SK-N-SH (cell line): ENCODE measurements at regions not wholly inside any gene's neighbourhood (a gene's known extent, or its start where the extent isn't known, plus 50 kb on each side); places are given as distances from the start of the nearest gene placed in this dataset.

ENCODE experiments used
- CTCF ChIA-PET: fragments of 300-600, 350-600 bp; formaldehyde crosslinking; extraction: SDS; loops from one replicate; lab custom pipeline; 2021; lab: Yijun Ruan, JAX
- POLR2A ChIA-PET: fragments of 350-600 bp; sonication (Branson Sonifier 250); formaldehyde crosslinking; extraction: SDS; loops from one replicate; lab custom pipeline; 2020; ENCODE audit warnings: antibody characterized with exemption, inconsistent platforms; lab: Yijun Ruan, JAX
- DNase-seq: peaks from one replicate; pipeline ENCODE4 v3.0.0; 2012
- H2AFZ ChIP-seq: fragments of 200-600 bp; sonication (generic); 2 replicates; pipeline ENCODE4 v1.8.1; 2016; ENCODE audit warnings: antibody characterized with exemption, mild to moderate bottlenecking, low read depth
- H3F3A ChIP-seq: fragments of 200-600 bp; sonication (generic); replicated peaks from 2 replicates; pipeline ENCODE3; 2016; ENCODE audit warnings: antibody characterized with exemption, mild to moderate bottlenecking; ENCODE audit not compliant: insufficient read depth
- H3K27ac ChIP-seq, 2 experiments: fragments of 200-500 bp in 1 of 2; fragments of 200-600 bp in 1 of 2; sonication (Bioruptor generic) in 1 of 2; sonication (generic), shearing (Covaris generic) in 1 of 2; 2 replicates each; pipeline versions ENCODE4 v1.5.1 to v1.6.1; 2014 to 2016; ENCODE audit warnings: low read depth in 2 of 2, inconsistent platforms in 1 of 2, low read length in 1 of 2, mild to moderate bottlenecking in 1 of 2, mixed read lengths in 1 of 2
- H3K27me3 ChIP-seq: fragments of 200-600 bp; sonication (generic), shearing (Covaris generic); 2 replicates; pipeline ENCODE4 v1.6.1; 2016; ENCODE audit warnings: mixed run types; ENCODE audit not compliant: insufficient read depth
- H3K36me3 ChIP-seq, 2 experiments: fragments of 200-500 bp in 1 of 2; fragments of 200-600 bp in 1 of 2; sonication (Bioruptor generic) in 1 of 2; sonication (generic) in 1 of 2; replicated peaks in 1 of 2; 2 replicates each; pipeline versions ENCODE3 to v1.5.1; 2014 to 2016; ENCODE audit warnings: low read length in 1 of 2, mild to moderate bottlenecking in 1 of 2; ENCODE audit not compliant: insufficient read depth in 2 of 2, control insufficient read depth in 1 of 2
- H3K4me1 ChIP-seq, 2 experiments: fragments of 200-500 bp in 1 of 2; fragments of 200-600 bp in 1 of 2; sonication (Bioruptor generic) in 1 of 2; sonication (generic), shearing (Covaris generic) in 1 of 2; 2 replicates each; pipeline versions ENCODE4 v1.5.1 to v1.6.1; 2014 to 2016; ENCODE audit warnings: low read depth in 1 of 2, low read length in 1 of 2, mixed run types in 1 of 2; ENCODE audit not compliant: insufficient read depth in 2 of 2, control insufficient read depth in 1 of 2
- H3K4me2 ChIP-seq: fragments of 200-600 bp; sonication (generic), shearing (Covaris generic); 2 replicates; pipeline ENCODE4 v1.6.1; 2017; ENCODE audit warnings: mixed run types
- H3K4me3 ChIP-seq, 2 experiments: fragments of 200-500 bp in 1 of 2; fragments of 200-600 bp in 1 of 2; sonication (Bioruptor generic) in 1 of 2; sonication (generic), shearing (Covaris generic) in 1 of 2; 2 replicates each; pipeline versions ENCODE4 v1.5.1 to v1.8.1; 2014 to 2016; ENCODE audit warnings: low read depth in 2 of 2, inconsistent platforms in 1 of 2, low read length in 1 of 2, mild to moderate bottlenecking in 1 of 2, mixed read lengths in 1 of 2, moderate library complexity in 1 of 2
- H3K79me2 ChIP-seq: fragments of 200-600 bp; sonication (generic); 2 replicates; pipeline ENCODE4 v1.8.1; 2017; ENCODE audit warnings: mild to moderate bottlenecking; ENCODE audit not compliant: insufficient read depth
- H3K9ac ChIP-seq: fragments of 200-600 bp; sonication (generic); 2 replicates; pipeline ENCODE4 v1.6.1; 2017; ENCODE audit warnings: mixed run types
- H3K9me2 ChIP-seq: fragments of 200-600 bp; sonication (generic); 2 replicates; pipeline ENCODE4 v1.6.1; 2017; ENCODE audit warnings: mixed run types
- H3K9me3 ChIP-seq: fragments of 200-600 bp; sonication (generic); 2 replicates; pipeline ENCODE4 v1.6.1; 2017; ENCODE audit warnings: mixed run types, mild to moderate bottlenecking, moderate library complexity
- H4K20me1 ChIP-seq: fragments of 200-600 bp; sonication (generic); 2 replicates; pipeline ENCODE4 v1.6.1; 2017; ENCODE audit warnings: mild to moderate bottlenecking, mixed run types; ENCODE audit not compliant: insufficient read depth
- EP300 ChIP-seq, 2 experiments: IDR thresholded peaks; 2 replicates each; pipeline versions ENCODE4 v1.4.0 to v1.6.1; 2012; ENCODE audit warnings: borderline replicate concordance in 1 of 2, low read depth in 1 of 2, low read length in 1 of 2
- EZH2phosphoT487 ChIP-seq: fragments of 200-600 bp; sonication (generic); IDR thresholded peaks from 2 replicates; pipeline ENCODE4 v1.6.1; 2017; ENCODE audit warnings: low read depth, mixed run types, mild to moderate bottlenecking, antibody characterized with exemption, moderate library complexity, borderline replicate concordance
- GABPA ChIP-seq: IDR thresholded peaks from 2 replicates; pipeline ENCODE4 v1.4.0; 2012; ENCODE audit warnings: low read depth, mild to moderate bottlenecking
- GATA2 ChIP-seq: sonication (generic); formaldehyde crosslinking; IDR thresholded peaks from 2 replicates; pipeline ENCODE4 v1.5.0; 2020; ENCODE audit warnings: mild to moderate bottlenecking, missing genetic modification reagents
- JUND ChIP-seq: IDR thresholded peaks from 2 replicates; pipeline ENCODE4 v1.4.0; 2012
- MXI1 ChIP-seq: IDR thresholded peaks from 2 replicates; pipeline ENCODE4 v1.6.1; 2012; ENCODE audit warnings: mild to moderate bottlenecking, low read depth, low read length, improper control_type of control experiment
- RAD21 ChIP-seq: IDR thresholded peaks from 2 replicates; pipeline ENCODE4 v1.6.1; 2012; ENCODE audit warnings: mild to moderate bottlenecking, low read length
- RCOR1 ChIP-seq: fragments of 150-350 bp; IDR thresholded peaks from 2 replicates; pipeline ENCODE4 v1.6.1; 2017; ENCODE audit warnings: antibody characterized with exemption, low read length
- RFX5 ChIP-seq: IDR thresholded peaks from 2 replicates; pipeline ENCODE4 v1.6.1; 2012; ENCODE audit warnings: mild to moderate bottlenecking, improper control_type of control experiment, low read length
- RXRA ChIP-seq: IDR thresholded peaks from 2 replicates; pipeline ENCODE4 v1.4.0; 2012; ENCODE audit warnings: low read depth, mild to moderate bottlenecking, borderline replicate concordance
- SIN3A ChIP-seq: IDR thresholded peaks from 2 replicates; pipeline ENCODE4 v1.6.1; 2012; ENCODE audit warnings: low read depth, mild to moderate bottlenecking, low read length, moderate library complexity, borderline replicate concordance
- TAF1 ChIP-seq: IDR thresholded peaks from 2 replicates; pipeline ENCODE4 v1.6.1; 2012; ENCODE audit warnings: low read depth, mild to moderate bottlenecking, low read length, moderate library complexity, borderline replicate concordance
- TEAD4 ChIP-seq: IDR thresholded peaks from 2 replicates; pipeline ENCODE4 v1.4.0; 2012; ENCODE audit warnings: mild to moderate bottlenecking, borderline replicate concordance; ENCODE audit not compliant: insufficient read depth
- YY1 ChIP-seq: IDR thresholded peaks from 2 replicates; pipeline ENCODE4 v1.4.0; 2012; ENCODE audit warnings: low read depth, mild to moderate bottlenecking
- WGBS: methylation state at CpG from one replicate; pipeline ENCODE4 v1.1.6; 2017; ENCODE audit warnings: low lambda C conversion rate; 5-methylcytosine and 5-hydroxymethylcytosine counted together
- TF ChIP-seq, protein P1 (sequence below): fragments of 150-350 bp; IDR thresholded peaks from 2 replicates; pipeline ENCODE4 v1.6.1; 2016; ENCODE audit warnings: mild to moderate bottlenecking, low read depth, low read length
- TF ChIP-seq, protein P2 (sequence below): IDR thresholded peaks from 2 replicates; pipeline ENCODE4; 2012
- TF ChIP-seq, protein P3 (sequence below): fragments of 200-600 bp; sonication (generic); IDR thresholded peaks from 2 replicates; pipeline ENCODE4 v1.6.1; 2017; ENCODE audit warnings: antibody characterized with exemption, mild to moderate bottlenecking, moderate library complexity
- TF ChIP-seq, protein P4 (sequence below): IDR thresholded peaks from 2 replicates; pipeline ENCODE4 v1.4.0; 2012; ENCODE audit warnings: low read depth
- TF ChIP-seq, protein P5 (sequence below): IDR thresholded peaks from 2 replicates; pipeline ENCODE4 v1.6.1; 2012; ENCODE audit warnings: mild to moderate bottlenecking, low read depth, low read length, moderate library complexity
- TF ChIP-seq, protein P6 (sequence below): fragments of 150-350 bp; IDR thresholded peaks from 2 replicates; pipeline ENCODE4 v1.6.1; 2017; ENCODE audit warnings: antibody characterized with exemption, low read length, low read depth, borderline replicate concordance

DNA sequence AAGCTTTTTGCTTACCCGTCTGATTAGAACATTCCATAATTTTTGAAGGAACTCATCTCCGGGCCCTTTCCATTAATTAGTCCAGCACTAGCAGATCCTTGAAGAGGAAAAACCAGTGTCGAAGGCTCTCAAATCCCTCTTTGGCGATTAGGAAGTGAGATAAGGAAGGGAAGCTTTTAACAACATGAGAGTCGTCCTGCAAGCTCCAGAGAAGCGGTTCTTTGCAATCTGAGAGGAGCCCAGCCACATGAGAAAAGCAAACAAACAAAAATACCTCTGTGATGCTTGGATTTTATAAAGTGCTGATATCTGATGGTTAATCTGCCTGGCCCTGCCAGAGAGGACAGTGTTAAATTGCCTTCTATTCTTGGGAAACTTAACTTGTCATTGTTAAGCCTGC is 339.8 kb upstream of the SALL1 start:
- TF ChIP-seq RAD21 = no peak
- TF ChIP-seq TEAD4 = no peak
- TF ChIP-seq YY1 = no peak
- TF ChIP-seq, protein P1, sequence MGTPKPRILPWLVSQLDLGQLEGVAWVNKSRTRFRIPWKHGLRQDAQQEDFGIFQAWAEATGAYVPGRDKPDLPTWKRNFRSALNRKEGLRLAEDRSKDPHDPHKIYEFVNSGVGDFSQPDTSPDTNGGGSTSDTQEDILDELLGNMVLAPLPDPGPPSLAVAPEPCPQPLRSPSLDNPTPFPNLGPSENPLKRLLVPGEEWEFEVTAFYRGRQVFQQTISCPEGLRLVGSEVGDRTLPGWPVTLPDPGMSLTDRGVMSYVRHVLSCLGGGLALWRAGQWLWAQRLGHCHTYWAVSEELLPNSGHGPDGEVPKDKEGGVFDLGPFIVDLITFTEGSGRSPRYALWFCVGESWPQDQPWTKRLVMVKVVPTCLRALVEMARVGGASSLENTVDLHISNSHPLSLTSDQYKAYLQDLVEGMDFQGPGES = no peak
- no peak for TF ChIP-seq GATA2 (CRISPR knock-in tag)
- TF ChIP-seq EZH2phosphoT487 = no peak
- no peak for TF ChIP-seq EP300 (IDR thresholded peaks at IDR 0.05; ENCODE audit: borderline replicate concordance in 1 of 2, low read depth in 1 of 2, low read length in 1 of 2)
- ChIA-PET POLR2A (no interaction called here), CTCF (interaction anchor here (0.8 kb wide), 1 partner anchor 16 kb away, joined by 3 read pairs; no protein-coding TSS in a partner anchor)
- H3K4me2 ChIP-seq = no peak overlapping the region
- no peak overlapping the region for H3K9ac ChIP-seq
- H3F3A ChIP-seq = no peaks in the 10 kb centered on the region
- no peaks in the 10 kb centered on the region for H3K36me3 ChIP-seq
- no peak overlapping the region for H3K27ac ChIP-seq
- no peaks in the 10 kb centered on the region for H3K9me3 ChIP-seq
- H4K20me1 ChIP-seq = no peaks in the 10 kb centered on the region
- H3K4me1 ChIP-seq = no peaks in the 10 kb centered on the region
- WGBS = 35% methylated on average over 6 of the region's 6 CpGs
- H3K79me2 ChIP-seq = no peaks in the 10 kb centered on the region
- no peaks in the 10 kb centered on the region for H3K9me2 ChIP-seq
- H3K4me3 ChIP-seq = no peak overlapping the region
- no peak overlapping the region for H2AFZ ChIP-seq
- H3K27me3 ChIP-seq = no peaks in the 10 kb centered on the region
- DNase-seq = no peak

DNA sequence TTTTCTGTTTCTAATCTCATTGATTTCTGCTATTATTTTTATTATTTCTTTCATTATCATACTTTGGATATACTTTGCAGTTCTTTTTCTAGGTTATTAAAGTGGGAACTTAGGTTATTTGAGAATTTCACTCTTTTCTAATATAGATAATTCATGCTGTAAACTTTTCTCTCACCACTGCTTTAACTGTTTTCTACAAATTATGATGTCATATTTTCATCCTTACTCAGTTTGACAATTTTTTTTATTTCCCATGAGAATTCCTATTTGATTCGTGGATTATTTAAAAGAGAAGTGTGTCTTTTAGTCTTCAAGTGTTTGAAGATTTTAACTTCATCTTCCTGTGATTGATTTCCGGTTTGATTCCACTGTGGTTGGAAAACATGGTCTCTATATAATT is 336.8 kb upstream of the SALL1 start:
- no peak overlapping the region for H3K9ac ChIP-seq
- WGBS = 30% methylated on average over 2 of the region's 2 CpGs
- H3K4me3 ChIP-seq = no peak overlapping the region
- no peak for DNase-seq
- H3K27ac ChIP-seq = no peak overlapping the region
- H3K79me2 ChIP-seq = no peaks in the 10 kb centered on the region
- H3K27me3 ChIP-seq = no peaks in the 10 kb centered on the region
- H2AFZ ChIP-seq = no peak overlapping the region
- no peaks in the 10 kb centered on the region for H4K20me1 ChIP-seq
- POLR2A ChIA-PET = no interaction called here
- no peaks in the 10 kb centered on the region for H3K9me2 ChIP-seq
- CTCF ChIA-PET = no interaction called here
- no peaks in the 10 kb centered on the region for H3F3A ChIP-seq
- H3K4me1 ChIP-seq = no peaks in the 10 kb centered on the region
- H3K9me3 ChIP-seq = no peaks in the 10 kb centered on the region
- no peak overlapping the region for H3K4me2 ChIP-seq
- H3K36me3 ChIP-seq = no peaks in the 10 kb centered on the region
- TF ChIP-seq SIN3A (no peak), TAF1 (no peak), RFX5 (no peak), RXRA (no peak), TEAD4 (no peak), JUND (no peak), RCOR1 (no peak), MXI1 (no peak), GABPA (no peak), EP300 (IDR thresholded peaks at IDR 0.05; ENCODE audit: borderline replicate concordance in 1 of 2, low read depth in 1 of 2, low read length in 1 of 2) (no peak)
- TF ChIP-seq, protein P2, sequence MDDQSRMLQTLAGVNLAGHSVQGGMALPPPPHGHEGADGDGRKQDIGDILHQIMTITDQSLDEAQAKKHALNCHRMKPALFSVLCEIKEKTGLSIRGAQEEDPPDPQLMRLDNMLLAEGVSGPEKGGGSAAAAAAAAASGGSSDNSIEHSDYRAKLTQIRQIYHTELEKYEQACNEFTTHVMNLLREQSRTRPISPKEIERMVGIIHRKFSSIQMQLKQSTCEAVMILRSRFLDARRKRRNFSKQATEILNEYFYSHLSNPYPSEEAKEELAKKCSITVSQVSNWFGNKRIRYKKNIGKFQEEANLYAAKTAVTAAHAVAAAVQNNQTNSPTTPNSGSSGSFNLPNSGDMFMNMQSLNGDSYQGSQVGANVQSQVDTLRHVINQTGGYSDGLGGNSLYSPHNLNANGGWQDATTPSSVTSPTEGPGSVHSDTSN = no peak
- TF ChIP-seq, protein P3, sequence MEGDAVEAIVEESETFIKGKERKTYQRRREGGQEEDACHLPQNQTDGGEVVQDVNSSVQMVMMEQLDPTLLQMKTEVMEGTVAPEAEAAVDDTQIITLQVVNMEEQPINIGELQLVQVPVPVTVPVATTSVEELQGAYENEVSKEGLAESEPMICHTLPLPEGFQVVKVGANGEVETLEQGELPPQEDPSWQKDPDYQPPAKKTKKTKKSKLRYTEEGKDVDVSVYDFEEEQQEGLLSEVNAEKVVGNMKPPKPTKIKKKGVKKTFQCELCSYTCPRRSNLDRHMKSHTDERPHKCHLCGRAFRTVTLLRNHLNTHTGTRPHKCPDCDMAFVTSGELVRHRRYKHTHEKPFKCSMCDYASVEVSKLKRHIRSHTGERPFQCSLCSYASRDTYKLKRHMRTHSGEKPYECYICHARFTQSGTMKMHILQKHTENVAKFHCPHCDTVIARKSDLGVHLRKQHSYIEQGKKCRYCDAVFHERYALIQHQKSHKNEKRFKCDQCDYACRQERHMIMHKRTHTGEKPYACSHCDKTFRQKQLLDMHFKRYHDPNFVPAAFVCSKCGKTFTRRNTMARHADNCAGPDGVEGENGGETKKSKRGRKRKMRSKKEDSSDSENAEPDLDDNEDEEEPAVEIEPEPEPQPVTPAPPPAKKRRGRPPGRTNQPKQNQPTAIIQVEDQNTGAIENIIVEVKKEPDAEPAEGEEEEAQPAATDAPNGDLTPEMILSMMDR = no peak
- TF ChIP-seq, protein P4, sequence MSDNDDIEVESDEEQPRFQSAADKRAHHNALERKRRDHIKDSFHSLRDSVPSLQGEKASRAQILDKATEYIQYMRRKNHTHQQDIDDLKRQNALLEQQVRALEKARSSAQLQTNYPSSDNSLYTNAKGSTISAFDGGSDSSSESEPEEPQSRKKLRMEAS = no peak
- TF ChIP-seq, protein P5, sequence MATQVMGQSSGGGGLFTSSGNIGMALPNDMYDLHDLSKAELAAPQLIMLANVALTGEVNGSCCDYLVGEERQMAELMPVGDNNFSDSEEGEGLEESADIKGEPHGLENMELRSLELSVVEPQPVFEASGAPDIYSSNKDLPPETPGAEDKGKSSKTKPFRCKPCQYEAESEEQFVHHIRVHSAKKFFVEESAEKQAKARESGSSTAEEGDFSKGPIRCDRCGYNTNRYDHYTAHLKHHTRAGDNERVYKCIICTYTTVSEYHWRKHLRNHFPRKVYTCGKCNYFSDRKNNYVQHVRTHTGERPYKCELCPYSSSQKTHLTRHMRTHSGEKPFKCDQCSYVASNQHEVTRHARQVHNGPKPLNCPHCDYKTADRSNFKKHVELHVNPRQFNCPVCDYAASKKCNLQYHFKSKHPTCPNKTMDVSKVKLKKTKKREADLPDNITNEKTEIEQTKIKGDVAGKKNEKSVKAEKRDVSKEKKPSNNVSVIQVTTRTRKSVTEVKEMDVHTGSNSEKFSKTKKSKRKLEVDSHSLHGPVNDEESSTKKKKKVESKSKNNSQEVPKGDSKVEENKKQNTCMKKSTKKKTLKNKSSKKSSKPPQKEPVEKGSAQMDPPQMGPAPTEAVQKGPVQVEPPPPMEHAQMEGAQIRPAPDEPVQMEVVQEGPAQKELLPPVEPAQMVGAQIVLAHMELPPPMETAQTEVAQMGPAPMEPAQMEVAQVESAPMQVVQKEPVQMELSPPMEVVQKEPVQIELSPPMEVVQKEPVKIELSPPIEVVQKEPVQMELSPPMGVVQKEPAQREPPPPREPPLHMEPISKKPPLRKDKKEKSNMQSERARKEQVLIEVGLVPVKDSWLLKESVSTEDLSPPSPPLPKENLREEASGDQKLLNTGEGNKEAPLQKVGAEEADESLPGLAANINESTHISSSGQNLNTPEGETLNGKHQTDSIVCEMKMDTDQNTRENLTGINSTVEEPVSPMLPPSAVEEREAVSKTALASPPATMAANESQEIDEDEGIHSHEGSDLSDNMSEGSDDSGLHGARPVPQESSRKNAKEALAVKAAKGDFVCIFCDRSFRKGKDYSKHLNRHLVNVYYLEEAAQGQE = no peak
- TF ChIP-seq, protein P6, sequence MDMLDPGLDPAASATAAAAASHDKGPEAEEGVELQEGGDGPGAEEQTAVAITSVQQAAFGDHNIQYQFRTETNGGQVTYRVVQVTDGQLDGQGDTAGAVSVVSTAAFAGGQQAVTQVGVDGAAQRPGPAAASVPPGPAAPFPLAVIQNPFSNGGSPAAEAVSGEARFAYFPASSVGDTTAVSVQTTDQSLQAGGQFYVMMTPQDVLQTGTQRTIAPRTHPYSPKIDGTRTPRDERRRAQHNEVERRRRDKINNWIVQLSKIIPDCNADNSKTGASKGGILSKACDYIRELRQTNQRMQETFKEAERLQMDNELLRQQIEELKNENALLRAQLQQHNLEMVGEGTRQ = no peak
